ENCODE measurements at regions not wholly inside any gene's neighbourhood (a gene's known extent, or its start where the extent isn't known, plus 50 kb on each side); places are given as distances from the start of the nearest gene placed in this dataset.

GRCh38 chr1:208809876-208810275 lies 565.7 kb upstream of the PLXNA2 start:
- TF ChIP-seq CTCF (conservative IDR thresholded peaks at IDR 0.05; ENCODE audit: low read depth in 2 of 2) (peak in 1 of 2 experiments; percentile 7; a peak in 1 of 4 replicates), POLR2AphosphoS5 (IDR thresholded peaks at IDR 0.05; ENCODE audit: low read depth) (no peak), JUNB (IDR thresholded peaks at IDR 0.05; ENCODE audit: unreplicated experiment) (no peak), EZH2 (IDR thresholded peaks at IDR 0.05; ENCODE audit: low read depth, unreplicated experiment) (no peak), CREB1 (CRISPR knock-in tag; IDR thresholded peaks at IDR 0.05; ENCODE audit: low read depth) (no peak), REST (IDR thresholded peaks at IDR 0.05; ENCODE audit: unreplicated experiment) (no peak), EZH2phosphoT487 (IDR thresholded peaks at IDR 0.05; ENCODE audit: unreplicated experiment) (no peak), ZNF114 (CRISPR knock-in tag; IDR thresholded peaks at IDR 0.05) (no peak), ETS1 (IDR thresholded peaks at IDR 0.05) (no peak), NANOG (IDR thresholded peaks at IDR 0.05; ENCODE audit: borderline replicate concordance) (no peak), STAT1 (IDR thresholded peaks at IDR 0.05; ENCODE audit: unreplicated experiment) (no peak)

All from GM23338 (cell line).